ENCODE measurements at regions not wholly inside any gene's neighbourhood (a gene's known extent, or its start where the extent isn't known, plus 50 kb on each side); places are given as distances from the start of the nearest gene placed in this dataset.

GRCh38 chr20:36097337-36098151 lies 57.0 kb upstream of the EPB41L1 start:
- DNase-seq (ENCODE audit: low read depth, low spot score) (peak; percentile 64), FAIRE-seq (peak; percentile 52)
- CTCF ChIA-PET = interaction anchor here (0.8 to 5.7 kb wide), 11 partner anchors 9 to 144 kb away, joined by 3 to 50 read pairs (median 4); partner anchors contain the start of gene SCAND1
- Histone ChIP-seq H3K4me2 (ENCODE audit: insufficient read depth, low read length) (peak overlapping the region; percentile 27), H3K79me2 (ENCODE audit: control insufficient read depth, insufficient read depth, low read length) (no peaks in the 10 kb centered on the region), H3K27me3 (ENCODE audit: control insufficient read depth in 2 of 2, insufficient read depth in 2 of 2, low read length in 2 of 2) (no peaks in the 10 kb centered on the region), H2AFZ (ENCODE audit: low read depth, low read length) (no peak overlapping the region), H4K20me1 (replicated peaks; ENCODE audit: control insufficient read depth, extremely low read depth, insufficient read depth, low read length) (no peaks in the 10 kb centered on the region), H3K4me3 (replicated peaks in 1 of 3; ENCODE audit: insufficient read depth in 1 of 3, low read depth in 1 of 3, low read length in 3 of 3) (no peak overlapping the region), H3K4me1 (ENCODE audit: control insufficient read depth, extremely low read depth, insufficient read depth, low read length) (peaks cover 26% of the 10 kb centered on the region), H3K9me3 (replicated peaks; ENCODE audit: control insufficient read depth, insufficient read depth, low read length) (no peaks in the 10 kb centered on the region), H3K36me3 (ENCODE audit: control insufficient read depth in 2 of 2, extremely low read depth in 1 of 2, insufficient read depth in 2 of 2, low read length in 2 of 2) (no peaks in the 10 kb centered on the region), H3K27ac (ENCODE audit: insufficient read depth, low read depth, low read length) (peak overlapping the region; percentile 54), H3K9me1 (replicated peaks; ENCODE audit: control insufficient read depth, extremely low read depth, insufficient read depth, low read length) (no peaks in the 10 kb centered on the region), H3K9ac (replicated peaks; ENCODE audit: extremely low read depth, insufficient read depth, low read length) (peak overlapping the region; percentile 2)
- POLR2A ChIA-PET = interaction anchor here (2.1 kb wide), 1 partner anchor 33 kb away, joined by 6 read pairs; no protein-coding TSS in a partner anchor
- no TSS peak for BruUV-seq (replicated peaks)
- dilution Hi-C loops (cut with MboI; ENCODE audit: extremely low pct_ligation_motif_present, low sequenced_read_pairs) (no loop called here), intact Hi-C loops (cut with micrococcal nuclease) (loop anchor here (2.0 to 5.0 kb wide), 2 partner anchors 33 to 40 kb away; no protein-coding TSS in a partner anchor)
- peak; percentile 21 for TF ChIP-seq JUN (IDR thresholded peaks at IDR 0.05; ENCODE audit: borderline replicate concordance, insufficient read depth, insufficient read length, low read depth)
- TF ChIP-seq GATA2 (IDR thresholded peaks at IDR 0.05; ENCODE audit: insufficient read depth, insufficient read length, low read depth, low read length) = peak; percentile 47
- TF ChIP-seq POLR2AphosphoS5 (IDR thresholded peaks at IDR 0.05; ENCODE audit: insufficient read depth, low read depth, low read length) = no peak

- H2AFZ ChIP-seq (ENCODE audit: low read depth, low read length) = no peak overlapping the region
- intact Hi-C loops (cut with micrococcal nuclease) = loop anchor here (2.0 to 5.0 kb wide), 2 partner anchors 34 to 39 kb away; no protein-coding TSS in a partner anchor
- H3K9me1 ChIP-seq (replicated peaks; ENCODE audit: control insufficient read depth, extremely low read depth, insufficient read depth, low read length) = no peaks in the 10 kb centered on the region
- TF ChIP-seq MAX (IDR thresholded peaks at IDR 0.05; ENCODE audit: insufficient read depth, insufficient read length) = peak; percentile 89
- peak; percentile 13 for TF ChIP-seq FOS (IDR thresholded peaks at IDR 0.05; ENCODE audit: borderline replicate concordance, insufficient read depth, low read length)
- peak; percentile 64 for TF ChIP-seq JUN (IDR thresholded peaks at IDR 0.05; ENCODE audit: borderline replicate concordance, insufficient read depth, insufficient read length, low read depth)
- TF ChIP-seq POLR2AphosphoS5 (IDR thresholded peaks at IDR 0.05; ENCODE audit: insufficient read depth, low read depth, low read length) = peak; percentile 72
- no peak for TF ChIP-seq CTCF (IDR thresholded peaks at IDR 0.05; ENCODE audit: extremely low read depth in 1 of 2, insufficient read depth in 1 of 2, low read depth in 1 of 2, low read length in 2 of 2)
- H3K9me3 ChIP-seq (replicated peaks; ENCODE audit: control insufficient read depth, insufficient read depth, low read length) = no peaks in the 10 kb centered on the region
- no peak overlapping the region for H3K9ac ChIP-seq (replicated peaks; ENCODE audit: extremely low read depth, insufficient read depth, low read length)
- ChIA-PET CTCF (interaction anchor here (0.8 to 5.7 kb wide), 7 partner anchors 10 to 144 kb away, joined by 3 to 50 read pairs (median 4); partner anchors contain the start of gene SCAND1), POLR2A (interaction anchor here (2.1 kb wide), 1 partner anchor 34 kb away, joined by 6 read pairs; no protein-coding TSS in a partner anchor)
- H3K27ac ChIP-seq (ENCODE audit: insufficient read depth, low read depth, low read length) = peak overlapping the region; percentile 54
- H3K4me1 ChIP-seq (ENCODE audit: control insufficient read depth, extremely low read depth, insufficient read depth, low read length) = peaks cover 28% of the 10 kb centered on the region
- peak overlapping the region; percentile 27 for H3K4me2 ChIP-seq (ENCODE audit: insufficient read depth, low read length)
- H4K20me1 ChIP-seq (replicated peaks; ENCODE audit: control insufficient read depth, extremely low read depth, insufficient read depth, low read length) = no peaks in the 10 kb centered on the region
- no peaks in the 10 kb centered on the region for H3K36me3 ChIP-seq (ENCODE audit: control insufficient read depth in 2 of 2, extremely low read depth in 1 of 2, insufficient read depth in 2 of 2, low read length in 2 of 2)
- no peak overlapping the region for H3K4me3 ChIP-seq (replicated peaks in 1 of 3; ENCODE audit: insufficient read depth in 1 of 3, low read depth in 1 of 3, low read length in 3 of 3)
- no TSS peak for BruUV-seq (replicated peaks)
- DNase-seq (ENCODE audit: low read depth, low spot score) = peak; percentile 83
- peak; percentile 95 for FAIRE-seq
- dilution Hi-C loops (cut with MboI; ENCODE audit: extremely low pct_ligation_motif_present, low sequenced_read_pairs) = no loop called here
- H3K27me3 ChIP-seq (ENCODE audit: control insufficient read depth in 2 of 2, insufficient read depth in 2 of 2, low read length in 2 of 2) = no peaks in the 10 kb centered on the region
- no peaks in the 10 kb centered on the region for H3K79me2 ChIP-seq (ENCODE audit: control insufficient read depth, insufficient read depth, low read length)
Measured at GRCh38 chr20:36098364-36098763, 56.2 kb upstream of the EPB41L1 start.

Measured in endothelial cell of umbilical vein (primary cell).